AG09319 (cell line): ENCODE measurements at regions not wholly inside any gene's neighbourhood (a gene's known extent, or its start where the extent isn't known, plus 50 kb on each side); places are given as distances from the start of the nearest gene placed in this dataset.
"Not testable (repeated sequence)": the region's sequence is repeated elsewhere in the genome, so short reads cannot be mapped to it uniquely, and the experiment has no call there.

Experiments
- DNase-seq: peaks from one replicate; pipeline ENCODE4 v3.0.0-alpha.2; 2010; ENCODE audit warnings: low read depth; ENCODE audit errors: extremely low read depth
- TF ChIP-seq, protein P1 (sequence below): IDR thresholded peaks from 2 replicates; pipeline ENCODE4 v1.5.1; 2011; ENCODE audit warnings: low read depth, mild to moderate bottlenecking, inconsistent platforms, low read length, moderate library complexity

DNA sequence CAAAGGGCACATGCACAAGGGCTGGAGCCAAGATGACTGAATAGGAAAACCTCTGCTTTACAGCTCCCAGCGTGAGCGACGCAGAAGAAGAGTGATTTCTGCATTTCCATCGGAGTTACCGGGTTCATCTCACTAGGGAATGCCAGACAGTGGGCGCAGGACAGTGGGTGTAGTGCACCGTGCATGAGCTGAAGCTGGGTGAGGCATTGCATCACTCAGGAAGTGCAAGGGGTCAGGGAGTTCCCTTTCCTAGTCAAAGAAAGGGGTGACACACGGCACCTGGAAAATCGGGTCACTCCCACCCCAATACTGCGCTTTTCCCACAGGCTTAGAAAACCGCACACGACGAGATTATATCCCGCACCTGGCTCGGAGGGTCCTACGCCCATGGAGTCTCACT lies 64.5 kb upstream of the HTR1E start:
- not testable (repeated sequence) for DNase-seq

DNA sequence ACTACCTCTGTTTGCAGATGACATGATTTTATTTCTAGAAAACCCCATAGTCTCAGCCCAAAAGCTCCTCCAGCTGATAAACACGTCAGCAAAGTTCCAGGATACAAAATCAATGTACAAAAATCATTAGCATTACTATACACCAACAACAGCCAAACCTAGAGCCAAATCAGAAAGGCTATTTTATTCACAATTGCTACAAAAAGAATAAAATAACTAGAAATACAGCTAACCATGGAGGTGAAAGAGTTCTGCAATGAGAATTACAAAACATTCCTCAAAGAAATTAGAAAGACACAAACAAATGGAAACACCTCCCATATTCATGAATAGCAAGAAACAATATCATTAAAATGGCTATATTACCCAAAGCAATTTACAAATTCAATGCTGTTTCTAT lies 65.6 kb upstream of the HTR1E start:
- no peak for DNase-seq
- TF ChIP-seq, protein P1, sequence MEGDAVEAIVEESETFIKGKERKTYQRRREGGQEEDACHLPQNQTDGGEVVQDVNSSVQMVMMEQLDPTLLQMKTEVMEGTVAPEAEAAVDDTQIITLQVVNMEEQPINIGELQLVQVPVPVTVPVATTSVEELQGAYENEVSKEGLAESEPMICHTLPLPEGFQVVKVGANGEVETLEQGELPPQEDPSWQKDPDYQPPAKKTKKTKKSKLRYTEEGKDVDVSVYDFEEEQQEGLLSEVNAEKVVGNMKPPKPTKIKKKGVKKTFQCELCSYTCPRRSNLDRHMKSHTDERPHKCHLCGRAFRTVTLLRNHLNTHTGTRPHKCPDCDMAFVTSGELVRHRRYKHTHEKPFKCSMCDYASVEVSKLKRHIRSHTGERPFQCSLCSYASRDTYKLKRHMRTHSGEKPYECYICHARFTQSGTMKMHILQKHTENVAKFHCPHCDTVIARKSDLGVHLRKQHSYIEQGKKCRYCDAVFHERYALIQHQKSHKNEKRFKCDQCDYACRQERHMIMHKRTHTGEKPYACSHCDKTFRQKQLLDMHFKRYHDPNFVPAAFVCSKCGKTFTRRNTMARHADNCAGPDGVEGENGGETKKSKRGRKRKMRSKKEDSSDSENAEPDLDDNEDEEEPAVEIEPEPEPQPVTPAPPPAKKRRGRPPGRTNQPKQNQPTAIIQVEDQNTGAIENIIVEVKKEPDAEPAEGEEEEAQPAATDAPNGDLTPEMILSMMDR, result no peak

DNA sequence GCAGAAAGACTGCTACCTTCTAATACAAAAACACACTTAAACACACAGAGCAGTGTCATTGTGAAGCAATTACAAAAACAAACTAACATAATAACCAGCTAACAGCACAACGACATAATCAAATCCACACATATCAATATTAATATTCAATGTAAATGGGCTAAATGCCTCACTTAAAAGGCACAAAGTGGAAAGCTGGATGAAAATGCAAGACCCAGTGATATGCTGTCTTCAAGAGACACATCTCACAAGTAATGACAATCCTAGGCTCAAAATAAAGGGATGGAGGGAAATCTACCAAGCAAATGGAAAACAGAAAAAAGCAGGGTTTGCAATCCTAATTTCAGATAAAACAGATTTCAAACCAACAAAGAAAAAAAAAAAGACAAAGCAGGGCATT lies 67.8 kb upstream of the HTR1E start:
- TF ChIP-seq, protein P1, result no peak
- no peak for DNase-seq

GRCh38 chr6:86859513-86859912 lies 77.8 kb upstream of the HTR1E start:
- TF ChIP-seq, protein P1, result no peak
- no peak for DNase-seq

DNA sequence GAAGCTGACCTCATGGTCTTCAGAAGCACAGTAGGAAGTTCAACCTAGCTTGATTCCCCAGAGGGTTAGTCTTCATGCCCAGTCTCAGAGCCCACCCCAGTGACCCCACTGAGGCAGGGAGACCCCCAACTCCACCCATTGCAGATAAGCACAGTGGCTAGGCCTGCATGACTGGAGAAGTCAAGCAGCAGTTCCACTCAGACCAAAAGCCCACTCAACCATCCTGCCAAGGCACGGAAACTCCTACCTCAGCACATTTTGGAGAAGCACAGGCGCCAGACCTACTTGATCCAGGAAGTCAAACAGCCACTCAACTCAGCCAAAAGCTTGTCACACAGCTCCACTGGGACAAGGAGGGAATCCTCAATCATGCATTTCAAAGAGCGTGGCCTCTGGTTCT lies 78.4 kb upstream of the HTR1E start:
- DNase-seq, result no peak
- TF ChIP-seq, protein P1, result no peak

DNA sequence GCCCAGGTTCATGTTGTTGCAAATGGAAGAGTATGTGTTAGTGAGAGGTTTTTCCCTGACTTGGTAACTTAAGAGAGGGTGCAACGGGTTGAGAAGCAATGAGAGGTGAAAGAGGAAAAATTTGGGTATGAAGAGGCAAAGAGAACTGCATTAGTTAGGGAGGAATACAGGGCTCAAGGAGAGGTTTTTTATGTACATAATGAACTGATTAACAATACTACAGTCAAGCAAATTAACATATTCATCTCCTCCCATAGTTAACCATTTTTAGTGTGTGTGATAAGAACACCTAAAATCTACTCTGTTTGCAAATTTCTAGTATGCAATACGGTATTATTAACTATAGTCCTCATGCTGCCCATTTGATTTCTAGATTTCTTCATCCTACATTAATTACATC lies 79.5 kb upstream of the HTR1E start:
- TF ChIP-seq, protein P1, result no peak

DNA sequence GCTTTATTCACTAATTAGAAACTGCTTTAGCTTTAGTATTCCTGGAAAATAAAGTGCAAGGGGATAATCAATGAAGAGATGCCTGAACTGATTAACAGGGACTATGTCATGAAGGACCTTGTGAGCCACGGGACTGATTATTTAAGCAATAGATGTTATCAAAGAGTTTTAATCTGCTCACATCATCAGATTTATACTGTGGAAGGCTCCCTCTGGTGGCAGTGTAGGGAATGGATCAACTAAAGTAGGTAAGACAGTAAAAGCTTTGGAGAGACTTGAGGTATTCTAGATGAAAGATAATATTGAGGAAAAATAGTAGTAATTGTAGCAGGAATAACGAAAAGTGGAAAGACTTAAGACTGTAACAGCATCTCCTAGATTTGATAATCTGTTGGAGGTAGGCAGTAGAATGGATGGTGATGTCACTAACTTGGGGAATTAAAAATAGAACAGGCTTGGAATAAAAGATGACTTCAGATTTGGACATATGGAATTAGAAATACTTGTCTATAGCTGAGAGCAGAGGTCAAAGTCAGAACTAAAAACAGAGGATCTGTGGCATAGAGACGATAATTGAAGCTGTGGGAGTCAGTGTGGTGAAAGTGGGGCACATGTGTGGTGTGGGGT lies 80.3 kb upstream of the HTR1E start:
- DNase-seq, result no peak
- TF ChIP-seq, protein P1, result peak; percentile 49

More for the DNA sequence above, 79.5 kb upstream of the HTR1E start:
- no peak for DNase-seq

DNA sequence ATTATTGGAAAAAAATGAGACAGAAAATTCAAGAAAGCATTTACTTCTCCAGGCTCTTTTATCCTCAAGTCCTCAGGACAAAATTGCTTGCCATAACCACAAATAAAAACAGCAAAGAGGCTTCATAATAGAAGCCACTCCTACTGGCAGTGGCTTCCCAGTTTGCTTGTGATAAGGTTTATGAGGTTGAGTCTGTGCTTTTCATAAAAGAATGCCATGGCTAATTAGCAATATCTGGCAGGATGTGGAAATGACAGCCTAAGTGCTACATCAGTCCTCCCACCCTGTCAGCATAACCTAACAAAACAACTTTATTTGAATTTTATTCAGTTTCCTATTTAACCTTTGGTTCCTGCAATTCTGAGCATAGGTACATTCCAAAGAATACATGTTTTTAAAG lies 80.9 kb upstream of the HTR1E start:
- TF ChIP-seq, protein P1, result no peak
- DNase-seq, result no peak
